ENCODE measurements at regions not wholly inside any gene's neighbourhood (a gene's known extent, or its start where the extent isn't known, plus 50 kb on each side); places are given as distances from the start of the nearest gene placed in this dataset.

DNA sequence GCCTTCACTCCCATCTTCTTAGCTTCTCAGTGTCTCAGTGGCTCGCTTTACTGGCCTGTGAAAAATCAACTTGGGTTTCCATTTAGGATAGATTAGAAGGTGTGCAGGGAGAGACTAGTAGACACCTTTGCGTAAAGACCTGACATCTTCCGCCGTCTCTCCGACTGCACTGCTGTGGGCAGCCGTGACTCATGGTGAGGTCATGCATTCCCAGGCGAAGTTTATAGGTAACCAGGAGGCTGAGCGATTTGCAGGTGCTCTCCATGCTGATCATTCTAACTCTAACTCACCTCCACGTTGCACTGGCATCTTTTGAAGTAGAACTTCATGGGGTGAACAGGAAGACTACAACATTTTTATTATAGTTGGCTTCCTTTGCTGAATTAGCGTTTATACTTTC, 68.0 kb upstream of the ZNF438 start:
- Histone ChIP-seq H3K18ac (ENCODE audit: low read length) (no peak overlapping the region), H4K91ac (ENCODE audit: low read depth, low read length) (no peak overlapping the region), H3K9me3 (ENCODE audit: insufficient read depth, low read depth, low read length) (no peaks in the 10 kb centered on the region), H3K27me3 (ENCODE audit: insufficient read depth, low read length) (no peaks in the 10 kb centered on the region), H3K4me1 (ENCODE audit: control insufficient read depth in 1 of 2, insufficient read depth in 2 of 2, low read length in 2 of 2) (peaks cover 0 to 3% of the 10 kb centered on the region in 2 experiments), H3K79me2 (ENCODE audit: control insufficient read depth, insufficient read depth, low read length, poor library complexity) (no peaks in the 10 kb centered on the region), H4K12ac (ENCODE audit: low read depth, low read length) (no peak overlapping the region), H2BK120ac (ENCODE audit: insufficient read depth, low read length, poor library complexity) (no peak overlapping the region), H3K79me1 (ENCODE audit: low read length) (peaks cover 2% of the 10 kb centered on the region), H3K36me3 (ENCODE audit: control insufficient read depth in 1 of 2, insufficient read depth in 2 of 2, low read length in 2 of 2) (no peaks in the 10 kb centered on the region), H4K8ac (ENCODE audit: low read depth, low read length) (no peak overlapping the region), H3K9ac (ENCODE audit: low read length) (no peak overlapping the region), H3K4ac (ENCODE audit: low read depth, low read length) (no peak overlapping the region), H3K14ac (ENCODE audit: low read length) (no peak overlapping the region), H2BK12ac (ENCODE audit: low read length) (peak overlapping the region; percentile 11), H3K23ac (ENCODE audit: low read length) (no peak overlapping the region), H3K4me2 (ENCODE audit: low read length) (no peak overlapping the region), H2AK5ac (ENCODE audit: low read length) (no peak overlapping the region), H3K4me3 (ENCODE audit: low read depth, low read length) (no peak overlapping the region), H3K27ac (ENCODE audit: low read depth, low read length) (no peak overlapping the region), H2AFZ (ENCODE audit: insufficient read depth, low read length, poor library complexity) (no peak overlapping the region), H2BK5ac (ENCODE audit: low read depth, low read length, poor library complexity) (no peak overlapping the region)
- DNase-seq: peak; percentile 82 to 85
- no CpG with 5 or more reads among the region's 10 CpGs for WGBS (ENCODE audit: extremely low coverage, insufficient coverage, insufficient read length)

DNA sequence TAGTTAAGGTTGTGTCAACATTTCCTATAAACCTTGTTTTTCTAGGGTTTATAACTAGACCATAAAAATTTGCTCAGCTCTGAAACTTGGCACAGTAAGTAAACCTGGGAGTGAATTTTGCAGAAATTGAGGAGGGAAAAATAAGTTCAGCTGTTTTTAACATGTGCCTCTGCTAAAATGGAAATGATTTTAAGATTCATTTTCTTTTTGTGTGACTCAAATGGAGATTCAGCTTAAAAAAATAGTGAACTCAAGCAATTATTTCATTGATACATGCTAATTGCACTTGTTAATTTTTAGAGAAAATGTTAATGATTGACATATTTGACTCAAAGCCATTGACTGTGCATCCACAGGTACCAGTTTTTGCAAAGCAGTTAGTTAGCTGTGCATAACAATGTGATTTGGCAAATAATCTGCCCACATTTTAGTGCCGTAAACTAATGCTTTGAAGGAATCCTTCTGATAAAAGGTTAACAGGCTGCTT, 68.5 kb upstream of the ZNF438 start:
- Histone ChIP-seq H2BK12ac (ENCODE audit: low read length) (no peak overlapping the region), H3K4me3 (ENCODE audit: low read depth, low read length) (no peak overlapping the region), H2AK5ac (ENCODE audit: low read length) (no peak overlapping the region), H3K4me1 (ENCODE audit: control insufficient read depth in 1 of 2, insufficient read depth in 2 of 2, low read length in 2 of 2) (peaks cover 0 to 3% of the 10 kb centered on the region in 2 experiments), H2BK120ac (ENCODE audit: insufficient read depth, low read length, poor library complexity) (no peak overlapping the region), H3K27me3 (ENCODE audit: insufficient read depth, low read length) (no peaks in the 10 kb centered on the region), H3K14ac (ENCODE audit: low read length) (no peak overlapping the region), H2BK5ac (ENCODE audit: low read depth, low read length, poor library complexity) (no peak overlapping the region), H3K9ac (ENCODE audit: low read length) (no peak overlapping the region), H3K23ac (ENCODE audit: low read length) (no peak overlapping the region), H3K18ac (ENCODE audit: low read length) (no peak overlapping the region), H3K4ac (ENCODE audit: low read depth, low read length) (no peak overlapping the region), H4K91ac (ENCODE audit: low read depth, low read length) (no peak overlapping the region), H2AFZ (ENCODE audit: insufficient read depth, low read length, poor library complexity) (no peak overlapping the region), H3K79me1 (ENCODE audit: low read length) (peaks cover 2% of the 10 kb centered on the region), H3K36me3 (ENCODE audit: control insufficient read depth in 1 of 2, insufficient read depth in 2 of 2, low read length in 2 of 2) (no peaks in the 10 kb centered on the region), H3K79me2 (ENCODE audit: control insufficient read depth, insufficient read depth, low read length, poor library complexity) (no peaks in the 10 kb centered on the region), H4K8ac (ENCODE audit: low read depth, low read length) (no peak overlapping the region), H3K4me2 (ENCODE audit: low read length) (no peak overlapping the region), H3K27ac (ENCODE audit: low read depth, low read length) (no peak overlapping the region), H3K9me3 (ENCODE audit: insufficient read depth, low read depth, low read length) (no peaks in the 10 kb centered on the region), H4K12ac (ENCODE audit: low read depth, low read length) (no peak overlapping the region)
- DNase-seq: no peak
- no CpG with 5 or more reads among the region's 1 CpG for WGBS (ENCODE audit: extremely low coverage, insufficient coverage, insufficient read length)

DNA sequence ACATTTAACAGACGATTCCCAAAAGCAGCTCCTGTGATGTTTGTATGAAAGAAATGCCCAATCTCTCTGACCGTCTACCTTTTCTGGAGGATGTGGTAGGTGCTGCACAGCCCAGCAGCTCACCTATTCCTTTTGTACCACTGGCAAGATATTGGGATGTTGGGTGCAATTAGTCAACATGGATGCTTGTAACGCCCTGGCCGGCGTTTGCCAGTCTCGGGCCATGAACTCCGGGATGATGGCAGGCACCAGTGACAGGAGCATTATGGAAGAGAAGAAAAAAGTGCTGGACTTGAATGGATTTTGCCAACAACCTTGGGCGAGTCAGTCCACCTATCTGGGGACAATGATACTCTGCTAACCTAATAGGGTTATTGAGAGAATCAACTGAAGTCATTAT, 69.0 kb upstream of the ZNF438 start:
- Histone ChIP-seq H3K4me3 (ENCODE audit: low read depth, low read length) (no peak overlapping the region), H3K23ac (ENCODE audit: low read length) (no peak overlapping the region), H3K36me3 (ENCODE audit: control insufficient read depth in 1 of 2, insufficient read depth in 2 of 2, low read length in 2 of 2) (no peaks in the 10 kb centered on the region), H2AFZ (ENCODE audit: insufficient read depth, low read length, poor library complexity) (no peak overlapping the region), H3K79me1 (ENCODE audit: low read length) (peaks cover 2% of the 10 kb centered on the region), H3K18ac (ENCODE audit: low read length) (no peak overlapping the region), H2AK5ac (ENCODE audit: low read length) (no peak overlapping the region), H2BK5ac (ENCODE audit: low read depth, low read length, poor library complexity) (no peak overlapping the region), H3K4me2 (ENCODE audit: low read length) (no peak overlapping the region), H4K91ac (ENCODE audit: low read depth, low read length) (no peak overlapping the region), H2BK12ac (ENCODE audit: low read length) (no peak overlapping the region), H4K8ac (ENCODE audit: low read depth, low read length) (no peak overlapping the region), H4K12ac (ENCODE audit: low read depth, low read length) (no peak overlapping the region), H3K9ac (ENCODE audit: low read length) (no peak overlapping the region), H3K14ac (ENCODE audit: low read length) (no peak overlapping the region), H2BK120ac (ENCODE audit: insufficient read depth, low read length, poor library complexity) (no peak overlapping the region), H3K9me3 (ENCODE audit: insufficient read depth, low read depth, low read length) (no peaks in the 10 kb centered on the region), H3K27ac (ENCODE audit: low read depth, low read length) (no peak overlapping the region), H3K79me2 (ENCODE audit: control insufficient read depth, insufficient read depth, low read length, poor library complexity) (no peaks in the 10 kb centered on the region), H3K4ac (ENCODE audit: low read depth, low read length) (no peak overlapping the region), H3K27me3 (ENCODE audit: insufficient read depth, low read length) (no peaks in the 10 kb centered on the region), H3K4me1 (ENCODE audit: control insufficient read depth in 1 of 2, insufficient read depth in 2 of 2, low read length in 2 of 2) (peaks cover 0 to 3% of the 10 kb centered on the region in 2 experiments)
- no CpG with 5 or more reads among the region's 8 CpGs for WGBS (ENCODE audit: extremely low coverage, insufficient coverage, insufficient read length)
- DNase-seq: no peak

DNA sequence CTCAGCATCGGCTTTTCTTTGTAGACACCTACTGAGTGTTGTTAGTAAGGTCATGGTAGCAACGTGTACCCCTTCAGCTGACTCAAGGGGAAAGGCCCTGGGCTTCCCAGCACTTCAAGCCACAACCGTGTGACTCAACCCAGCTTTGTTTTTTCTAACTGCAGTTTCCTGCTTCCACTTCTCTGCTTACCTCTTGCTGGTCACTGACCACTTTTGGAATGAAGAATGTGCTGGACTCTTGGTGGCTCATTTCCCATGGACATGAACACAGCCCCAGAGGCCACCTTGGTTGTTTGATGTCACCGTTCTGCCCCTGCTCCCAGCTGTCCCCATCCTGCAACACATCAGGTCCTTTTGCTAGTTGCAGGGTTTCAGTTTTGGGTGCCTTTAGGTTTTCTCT, 69.5 kb upstream of the ZNF438 start:
- H3K14ac ChIP-seq (ENCODE audit: low read length): no peak overlapping the region
- no peaks in the 10 kb centered on the region for H3K27me3 ChIP-seq (ENCODE audit: insufficient read depth, low read length)
- H3K23ac ChIP-seq (ENCODE audit: low read length): no peak overlapping the region
- no peak for DNase-seq
- no CpG with 5 or more reads among the region's 4 CpGs for WGBS (ENCODE audit: extremely low coverage, insufficient coverage, insufficient read length)
- no peak overlapping the region for H2BK12ac ChIP-seq (ENCODE audit: low read length)
- H2BK120ac ChIP-seq (ENCODE audit: insufficient read depth, low read length, poor library complexity): no peak overlapping the region
- no peak overlapping the region for H2BK5ac ChIP-seq (ENCODE audit: low read depth, low read length, poor library complexity)
- no peak overlapping the region for H2AK5ac ChIP-seq (ENCODE audit: low read length)
- no peak overlapping the region for H3K9ac ChIP-seq (ENCODE audit: low read length)
- peaks cover 2% of the 10 kb centered on the region for H3K79me1 ChIP-seq (ENCODE audit: low read length)
- H3K4me3 ChIP-seq (ENCODE audit: low read depth, low read length): no peak overlapping the region
- no peaks in the 10 kb centered on the region for H3K79me2 ChIP-seq (ENCODE audit: control insufficient read depth, insufficient read depth, low read length, poor library complexity)
- H3K4me1 ChIP-seq (ENCODE audit: control insufficient read depth in 1 of 2, insufficient read depth in 2 of 2, low read length in 2 of 2): peaks cover 0 to 3% of the 10 kb centered on the region in 2 experiments
- no peaks in the 10 kb centered on the region for H3K9me3 ChIP-seq (ENCODE audit: insufficient read depth, low read depth, low read length)
- H4K8ac ChIP-seq (ENCODE audit: low read depth, low read length): no peak overlapping the region
- H3K4me2 ChIP-seq (ENCODE audit: low read length): no peak overlapping the region
- no peak overlapping the region for H3K18ac ChIP-seq (ENCODE audit: low read length)
- no peak overlapping the region for H3K4ac ChIP-seq (ENCODE audit: low read depth, low read length)
- no peak overlapping the region for H4K12ac ChIP-seq (ENCODE audit: low read depth, low read length)
- H2AFZ ChIP-seq (ENCODE audit: insufficient read depth, low read length, poor library complexity): no peak overlapping the region
- no peak overlapping the region for H3K27ac ChIP-seq (ENCODE audit: low read depth, low read length)
- H3K36me3 ChIP-seq (ENCODE audit: control insufficient read depth in 1 of 2, insufficient read depth in 2 of 2, low read length in 2 of 2): no peaks in the 10 kb centered on the region
- H4K91ac ChIP-seq (ENCODE audit: low read depth, low read length): no peak overlapping the region
